NT2/D1 (cell line): ENCODE measurements at regions not wholly inside any gene's neighbourhood (a gene's known extent, or its start where the extent isn't known, plus 50 kb on each side); places are given as distances from the start of the nearest gene placed in this dataset.

Experiments used
- DNase-seq: peaks from one replicate; pipeline ENCODE4 v3.0.0-alpha.2; 2011; ENCODE audit warnings: low read depth, low spot score
- H3K27me3 ChIP-seq: 2 replicates; pipeline ENCODE4 v1.6.0; 2011; ENCODE audit warnings: mild to moderate bottlenecking; ENCODE audit not compliant: insufficient read length, insufficient read depth
- H3K36me3 ChIP-seq: 2 replicates; pipeline ENCODE4 v1.6.1; 2011; ENCODE audit warnings: mild to moderate bottlenecking, low read length, mixed read lengths; ENCODE audit not compliant: insufficient read depth, insufficient read length
- H3K4me1 ChIP-seq: 2 replicates; pipeline ENCODE4 v1.5.1; 2011; ENCODE audit not compliant: insufficient read depth, insufficient read length
- H3K4me3 ChIP-seq: 2 replicates; pipeline ENCODE4 v1.5.1; 2011; ENCODE audit warnings: low read depth; ENCODE audit not compliant: insufficient read length
- H3K9ac ChIP-seq: 2 replicates; pipeline ENCODE4 v1.6.0; 2011; ENCODE audit warnings: low read depth; ENCODE audit not compliant: insufficient read length
- H3K9me3 ChIP-seq: 2 replicates; pipeline ENCODE4 v1.5.1; 2011; ENCODE audit warnings: mild to moderate bottlenecking, low read length; ENCODE audit not compliant: insufficient read depth
- SUZ12 ChIP-seq: IDR thresholded peaks from 2 replicates; pipeline ENCODE4 v1.6.1; 2011; ENCODE audit not compliant: insufficient read length, insufficient read depth; ENCODE audit errors: extremely low read depth
- YY1 ChIP-seq: IDR thresholded peaks from 2 replicates; pipeline ENCODE4 v1.6.1; 2011; ENCODE audit not compliant: insufficient read length, insufficient read depth
- ZNF274 ChIP-seq: IDR thresholded peaks from 2 replicates; pipeline ENCODE4 v1.6.1; 2011; ENCODE audit warnings: mild to moderate bottlenecking, low read depth, low read length

GRCh38 chr1:58365328-58365727, 181.2 kb downstream of the OMA1 start:
- Histone ChIP-seq H3K4me3 (no peak overlapping the region), H3K9me3 (peaks cover 10% of the 10 kb centered on the region; the same call in 1 of the 2 replicates), H3K4me1 (no peaks in the 10 kb centered on the region), H3K36me3 (no peaks in the 10 kb centered on the region), H3K9ac (no peak overlapping the region), H3K27me3 (no peaks in the 10 kb centered on the region)
- DNase-seq, result no peak
- no peak for TF ChIP-seq ZNF274
- no peak for TF ChIP-seq YY1
- no peak for TF ChIP-seq SUZ12

GRCh38 chr1:58363585-58363984, 182.9 kb downstream of the OMA1 start:
- TF ChIP-seq ZNF274 (no peak), YY1 (no peak), SUZ12 (no peak)
- H3K36me3 ChIP-seq, result no peaks in the 10 kb centered on the region
- H3K4me1 ChIP-seq, result no peaks in the 10 kb centered on the region
- peaks cover 3% of the 10 kb centered on the region; the same call in 1 of the 2 replicates for H3K9me3 ChIP-seq
- H3K4me3 ChIP-seq, result no peak overlapping the region
- no peak overlapping the region for H3K9ac ChIP-seq
- DNase-seq, result no peak
- no peaks in the 10 kb centered on the region for H3K27me3 ChIP-seq

GRCh38 chr1:58361134-58361533, 185.4 kb downstream of the OMA1 start:
- TF ChIP-seq SUZ12 (no peak), ZNF274 (no peak), YY1 (no peak)
- H3K4me1 ChIP-seq, result no peaks in the 10 kb centered on the region
- no peaks in the 10 kb centered on the region for H3K36me3 ChIP-seq
- H3K27me3 ChIP-seq, result no peaks in the 10 kb centered on the region
- H3K9ac ChIP-seq, result no peak overlapping the region
- no peak for DNase-seq
- H3K4me3 ChIP-seq, result no peak overlapping the region
- no peaks in the 10 kb centered on the region for H3K9me3 ChIP-seq

- peak; percentile 20 for DNase-seq
- Histone ChIP-seq H3K4me3 (no peak overlapping the region), H3K27me3 (no peaks in the 10 kb centered on the region), H3K9ac (no peak overlapping the region), H3K4me1 (no peaks in the 10 kb centered on the region), H3K36me3 (no peaks in the 10 kb centered on the region), H3K9me3 (no peaks in the 10 kb centered on the region)
- TF ChIP-seq SUZ12 (no peak), ZNF274 (no peak), YY1 (no peak)
Observed at GRCh38 chr1:58358346-58358745, 188.2 kb downstream of the OMA1 start.

GRCh38 chr1:58356402-58356801, 190.1 kb downstream of the OMA1 start:
- H3K4me1 ChIP-seq, result no peaks in the 10 kb centered on the region
- no peak for TF ChIP-seq SUZ12
- TF ChIP-seq ZNF274, result no peak
- TF ChIP-seq YY1, result no peak
- H3K27me3 ChIP-seq, result no peaks in the 10 kb centered on the region
- no peaks in the 10 kb centered on the region for H3K36me3 ChIP-seq
- H3K9ac ChIP-seq, result no peak overlapping the region
- H3K4me3 ChIP-seq, result no peak overlapping the region
- H3K9me3 ChIP-seq, result no peaks in the 10 kb centered on the region
- DNase-seq, result no peak

GRCh38 chr1:58353168-58353567, 193.4 kb downstream of the OMA1 start:
- TF ChIP-seq YY1, result no peak
- TF ChIP-seq ZNF274, result no peak
- no peak for TF ChIP-seq SUZ12
- Histone ChIP-seq H3K9ac (no peak overlapping the region), H3K9me3 (no peaks in the 10 kb centered on the region), H3K36me3 (no peaks in the 10 kb centered on the region), H3K4me1 (no peaks in the 10 kb centered on the region), H3K27me3 (no peaks in the 10 kb centered on the region), H3K4me3 (no peak overlapping the region)
- DNase-seq, result no peak

GRCh38 chr1:58352476-58353092, 193.9 kb downstream of the OMA1 start:
- Histone ChIP-seq H3K4me1 (no peaks in the 10 kb centered on the region), H3K9me3 (no peaks in the 10 kb centered on the region), H3K4me3 (no peak overlapping the region), H3K27me3 (no peaks in the 10 kb centered on the region), H3K9ac (no peak overlapping the region), H3K36me3 (no peaks in the 10 kb centered on the region)
- no peak for DNase-seq
- TF ChIP-seq ZNF274, result no peak
- no peak for TF ChIP-seq YY1
- no peak for TF ChIP-seq SUZ12

GRCh38 chr1:58346036-58346355, 200.5 kb downstream of the OMA1 start:
- Histone ChIP-seq H3K36me3 (no peaks in the 10 kb centered on the region), H3K4me1 (peaks cover 4% of the 10 kb centered on the region), H3K9ac (no peak overlapping the region), H3K27me3 (no peaks in the 10 kb centered on the region), H3K4me3 (no peak overlapping the region), H3K9me3 (no peaks in the 10 kb centered on the region)
- no peak for DNase-seq
- no peak for TF ChIP-seq ZNF274
- no peak for TF ChIP-seq SUZ12
- no peak for TF ChIP-seq YY1
